Heart right ventricle (tissue), 16 donors: ENCODE measurements at regions not wholly inside any gene's neighbourhood (a gene's known extent, or its start where the extent isn't known, plus 50 kb on each side); places are given as distances from the start of the nearest gene placed in this dataset.

Source experiments
- ATAC-seq, 8 donors: fragments of 200-7000 bp; cut with Tn5 transposase; one replicate each; pipeline ENCODE4 v1.9.1; 2020; ENCODE audit warnings: mild to moderate bottlenecking in 8 of 8, moderate library complexity in 8 of 8, moderate number of reproducible peaks in 1 of 8
- DNase-seq, 2 donors: peaks; one replicate each; pipeline ENCODE4 v3.0.0-alpha.2; 2020
- H3K27ac ChIP-seq, 10 donors: fragments of 200-600 bp; sonication (generic) in 2 of 10; one replicate each; pipeline versions ENCODE4 v1.5.0 to v1.8.0; 2020 to 2022; ENCODE audit warnings: mild to moderate bottlenecking in 3 of 10
- H3K27me3 ChIP-seq, 7 donors: fragments of 200-600 bp; one replicate each; pipeline ENCODE4 v1.8.0; 2021 to 2022; ENCODE audit warnings: mild to moderate bottlenecking in 2 of 7
- H3K36me3 ChIP-seq, 9 donors: fragments of 200-600 bp; sonication (generic) in 1 of 9; one replicate each; pipeline versions ENCODE4 v1.5.0 to v1.8.0; 2020 to 2022; ENCODE audit warnings: mild to moderate bottlenecking in 2 of 9
- H3K4me1 ChIP-seq, 9 donors: fragments of 200-600 bp; sonication (generic) in 1 of 9; one replicate each; pipeline versions ENCODE4 v1.5.0 to v1.8.0; 2020 to 2022; ENCODE audit warnings: mild to moderate bottlenecking in 4 of 9
- H3K4me3 ChIP-seq, 10 donors: fragments of 200-600 bp; sonication (generic) in 2 of 10; one replicate each; pipeline versions ENCODE4 v1.5.0 to v1.8.0; 2020 to 2022; ENCODE audit warnings: mild to moderate bottlenecking in 7 of 10, moderate library complexity in 2 of 10
- H3K9me3 ChIP-seq, 11 donors: fragments of 200-600 bp in 10 of 11; sonication (generic) in 2 of 11; one replicate each; pipeline versions ENCODE4 v1.5.0 to v1.8.0; 2013 to 2022; ENCODE audit warnings: mild to moderate bottlenecking in 2 of 11, control low read depth in 1 of 11, moderate library complexity in 1 of 11
- WGBS, 2 donors: extraction: QIAGEN DNeasy Blood & Tissue Kit; methylation state at CpG; one replicate each; pipeline ENCODE4 v1.1.7; 2013; ENCODE audit warnings: inconsistent platforms in 1 of 2; 5-methylcytosine and 5-hydroxymethylcytosine counted together
- intact Hi-C, 10 donors: fragments of 100-400 bp; cut with DNase I; formaldehyde crosslinking; loops; one replicate each; pipeline versions ENCODE4 v1.11.1 to v1.14.2; 2022
- TF ChIP-seq, protein P1 (sequence below), 9 donors: fragments of 200-600 bp; sonication (generic) in 2 of 9; IDR thresholded peaks; one replicate each; pipeline versions ENCODE4 v1.5.0 to v1.8.0; 2021 to 2022; ENCODE audit warnings: antibody characterized with exemption in 9 of 9, mild to moderate bottlenecking in 5 of 9, moderate library complexity in 1 of 9
- donor health status: Arrhythmogenic right ventricular cardiomyopathy.
- donor health status: ischemic (EF 13 %, LVEDD 7.1; RV severe dilation, severe dysfunction).
- donor health status: healthy with polysubstance abuse.
- donor health status: DM: no; HTN: yes; CAD: no.
- donor health status: DM: no; HTN: no; CAD: no.
- donor health status: ischemic (EF 25% LVEDD 6.9; RV normal size, moderate dysfunction).
- donor health status: ischemic (EF 25% LVEDD 5.7; RV mildly dilated, moderate dysfunction).
- donor health status: healthy.
- donor health status: DM: yes; HTN: yes; CAD: no.
- donor health status: Ischemic cardiomyopathy.
- donor health status: ischemic (EF 35%, LVEDD 5.7; RV mildly dilated, moderate dysfunction).
- donor health status: nonischemic (EF 11% LVEDD 7.7; RV severe dilation, severe dysfunction).
- donor health status: DM: yes; HTN: yes; CAD: no.
- donor health status: PGD.
- donor health status: ischemic (EF 29% LVEDD 5.4; RV normal size, mild dysfunction).
- donor health status: nonischemic (EF 23%, LVEDD 6.1; RV moderate dilation, normal function).

DNA sequence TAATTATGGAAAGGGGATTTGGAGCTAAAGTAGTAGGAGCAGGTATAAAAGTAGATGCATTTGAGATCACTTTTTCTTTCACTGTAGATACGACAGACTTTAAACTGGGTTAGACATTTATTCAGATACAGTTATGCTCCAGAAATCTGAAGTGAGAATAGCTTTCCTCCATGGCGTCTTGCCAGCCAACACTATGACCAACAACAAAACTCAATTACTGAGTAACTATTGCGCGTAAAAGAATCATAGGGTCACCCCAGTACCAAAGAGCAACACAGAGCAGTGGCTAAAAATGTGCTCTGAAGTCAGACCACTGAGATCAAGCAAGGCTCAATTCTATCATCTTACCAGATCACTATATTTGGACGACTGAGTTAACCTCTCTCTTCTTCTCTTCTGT, 262.5 kb upstream of the SORCS1 start:
- no peak overlapping the region for H3K4me3 ChIP-seq
- no peak for ATAC-seq
- H3K27me3 ChIP-seq = no peaks in the 10 kb centered on the region
- no peaks in the 10 kb centered on the region for H3K36me3 ChIP-seq
- no peak overlapping the region for H3K27ac ChIP-seq
- TF ChIP-seq, protein P1, sequence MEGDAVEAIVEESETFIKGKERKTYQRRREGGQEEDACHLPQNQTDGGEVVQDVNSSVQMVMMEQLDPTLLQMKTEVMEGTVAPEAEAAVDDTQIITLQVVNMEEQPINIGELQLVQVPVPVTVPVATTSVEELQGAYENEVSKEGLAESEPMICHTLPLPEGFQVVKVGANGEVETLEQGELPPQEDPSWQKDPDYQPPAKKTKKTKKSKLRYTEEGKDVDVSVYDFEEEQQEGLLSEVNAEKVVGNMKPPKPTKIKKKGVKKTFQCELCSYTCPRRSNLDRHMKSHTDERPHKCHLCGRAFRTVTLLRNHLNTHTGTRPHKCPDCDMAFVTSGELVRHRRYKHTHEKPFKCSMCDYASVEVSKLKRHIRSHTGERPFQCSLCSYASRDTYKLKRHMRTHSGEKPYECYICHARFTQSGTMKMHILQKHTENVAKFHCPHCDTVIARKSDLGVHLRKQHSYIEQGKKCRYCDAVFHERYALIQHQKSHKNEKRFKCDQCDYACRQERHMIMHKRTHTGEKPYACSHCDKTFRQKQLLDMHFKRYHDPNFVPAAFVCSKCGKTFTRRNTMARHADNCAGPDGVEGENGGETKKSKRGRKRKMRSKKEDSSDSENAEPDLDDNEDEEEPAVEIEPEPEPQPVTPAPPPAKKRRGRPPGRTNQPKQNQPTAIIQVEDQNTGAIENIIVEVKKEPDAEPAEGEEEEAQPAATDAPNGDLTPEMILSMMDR (IDR thresholded peaks at IDR 0.05) = no peak
- H3K9me3 ChIP-seq = no peaks in the 10 kb centered on the region
- intact Hi-C loops = no loop called here
- H3K4me1 ChIP-seq = no peaks in the 10 kb centered on the region
- 75 to 81% methylated on average over 5 of the region's 5 CpGs for WGBS, 2 donors
- no peak for DNase-seq

DNA sequence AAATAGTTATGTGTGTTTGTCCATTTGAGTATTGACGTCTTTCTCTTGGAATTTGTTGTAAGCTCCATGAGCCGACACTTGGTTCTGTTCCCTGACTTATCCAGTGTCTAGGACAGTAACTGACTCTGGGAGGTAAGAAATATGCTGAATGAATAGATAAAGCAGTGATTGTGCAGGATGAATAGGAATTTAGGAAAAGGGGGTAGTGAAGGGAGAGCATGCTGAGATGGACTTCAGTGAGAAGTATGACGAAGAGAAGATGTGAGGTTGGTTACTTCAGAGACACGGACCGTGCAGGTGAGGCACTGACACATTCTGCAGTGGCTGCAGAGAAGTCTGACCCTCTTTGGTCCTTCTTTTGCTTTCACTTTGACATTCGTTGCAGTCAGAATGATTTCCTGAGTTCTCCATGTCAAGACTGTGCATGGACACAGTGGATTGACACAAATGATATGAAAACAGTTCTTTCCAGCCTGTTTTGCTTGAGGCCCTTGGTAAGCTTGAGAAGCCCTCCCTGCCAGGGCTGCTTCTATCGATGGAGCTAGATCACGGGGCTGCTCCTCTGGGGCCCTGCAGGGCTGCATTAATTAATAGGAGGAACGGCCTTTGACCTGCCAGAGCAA, 261.5 kb upstream of the SORCS1 start:
- ATAC-seq (no peak), DNase-seq (no peak)
- TF ChIP-seq, protein P1 (IDR thresholded peaks at IDR 0.05) = no peak
- no peaks in the 10 kb centered on the region for H3K36me3 ChIP-seq
- H3K27me3 ChIP-seq = no peaks in the 10 kb centered on the region
- peak overlapping the region in 5 of 10 donors; percentile 3 to 28 (median 15) for H3K4me3 ChIP-seq
- no peaks in the 10 kb centered on the region for H3K9me3 ChIP-seq
- 59 to 67% methylated on average over 9 of the region's 9 CpGs for WGBS, 2 donors
- intact Hi-C loops = no loop called here
- no peaks in the 10 kb centered on the region for H3K4me1 ChIP-seq
- no peak overlapping the region for H3K27ac ChIP-seq

DNA sequence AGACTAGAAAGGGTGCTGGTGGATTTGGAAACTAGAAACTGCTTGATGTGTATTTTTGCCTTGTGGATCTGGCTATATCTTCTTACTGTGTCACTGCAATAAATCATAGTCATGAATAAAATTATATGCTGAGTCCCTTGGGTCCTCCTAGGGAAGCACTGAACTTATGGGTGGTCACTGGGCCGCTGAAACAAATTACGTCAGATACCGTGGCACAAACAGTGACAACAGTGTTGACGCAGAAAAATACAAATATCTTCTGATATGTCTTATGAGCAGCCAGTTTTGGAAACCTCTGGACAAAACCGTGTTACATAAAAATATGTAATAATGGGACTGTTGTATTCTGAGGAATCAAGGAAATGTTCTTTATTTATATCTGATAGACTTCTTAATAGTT, 260.1 kb upstream of the SORCS1 start:
- H3K27ac ChIP-seq = no peak overlapping the region
- no peak for ATAC-seq
- intact Hi-C loops = no loop called here
- no peak overlapping the region for H3K4me3 ChIP-seq
- H3K9me3 ChIP-seq = no peaks in the 10 kb centered on the region
- H3K36me3 ChIP-seq = no peaks in the 10 kb centered on the region
- TF ChIP-seq, protein P1 (IDR thresholded peaks at IDR 0.05) = no peak
- 64 to 75% methylated on average over 5 of the region's 5 CpGs for WGBS, 2 donors
- H3K4me1 ChIP-seq = no peaks in the 10 kb centered on the region
- H3K27me3 ChIP-seq = no peaks in the 10 kb centered on the region
- no peak for DNase-seq

DNA sequence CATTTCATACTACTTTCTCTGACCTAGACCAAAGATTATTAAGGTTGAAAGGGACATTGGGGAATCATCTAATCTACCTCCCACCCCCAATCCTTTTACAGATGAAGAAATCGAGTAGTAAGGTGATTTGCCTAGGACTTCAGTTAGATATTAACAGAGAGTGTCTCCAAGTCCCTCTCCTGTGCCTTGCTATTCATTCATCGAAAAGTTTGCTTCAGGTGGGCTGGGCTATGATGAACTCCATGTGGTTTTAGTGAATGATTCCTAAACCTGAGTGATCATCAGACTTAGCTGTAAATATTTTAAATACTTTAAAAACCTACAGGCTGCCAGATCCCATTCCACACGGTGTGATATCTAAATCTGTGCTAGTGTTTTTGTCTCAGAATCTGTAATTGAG, 259.4 kb upstream of the SORCS1 start:
- Histone ChIP-seq H3K27ac (no peak overlapping the region), H3K4me1 (no peaks in the 10 kb centered on the region), H3K9me3 (no peaks in the 10 kb centered on the region), H3K4me3 (no peak overlapping the region), H3K27me3 (no peaks in the 10 kb centered on the region), H3K36me3 (no peaks in the 10 kb centered on the region)
- intact Hi-C loops = no loop called here
- 53 to 65% methylated on average over 3 of the region's 3 CpGs for WGBS, 2 donors
- ATAC-seq (no peak), DNase-seq (no peak)
- TF ChIP-seq, protein P1 (IDR thresholded peaks at IDR 0.05) = no peak
